ENCODE measurements at regions not wholly inside any gene's neighbourhood (a gene's known extent, or its start where the extent isn't known, plus 50 kb on each side); places are given as distances from the start of the nearest gene placed in this dataset.
"Not testable (repeated sequence)": the region's sequence is repeated elsewhere in the genome, so short reads cannot be mapped to it uniquely, and the experiment has no call there.

GRCh38 chr12:8332373-8332772, 105.0 kb upstream of the FAM90A1 start:
- TF ChIP-seq CTCF, POLR2A, POLR2AphosphoS5 (IDR thresholded peaks at IDR 0.05): not testable (repeated sequence)

Data from transverse colon (tissue), 4 donors.